Smooth muscle cell (in vitro differentiated cells): ENCODE measurements at regions not wholly inside any gene's neighbourhood (a gene's known extent, or its start where the extent isn't known, plus 50 kb on each side); places are given as distances from the start of the nearest gene placed in this dataset.

Experiments
- DNase-seq: peaks from one replicate; lab custom pipeline; 2025; ENCODE audit not compliant: unreplicated experiment; lab: John Stamatoyannopoulos, UW
- H2AFZ ChIP-seq: fragments of 200-600 bp; sonication (generic); 2 replicates; pipeline ENCODE4 v1.6.0; 2016; ENCODE audit warnings: antibody characterized with exemption, low read depth, mild to moderate bottlenecking
- H3F3A ChIP-seq: fragments of 200-600 bp; sonication (generic); 2 replicates; pipeline ENCODE4 v1.6.0; 2017; ENCODE audit warnings: antibody characterized with exemption, low read depth
- H3K27ac ChIP-seq: fragments of 200-600 bp; sonication (generic); 2 replicates; pipeline ENCODE4 v1.5.1; 2016; ENCODE audit warnings: low read depth, mild to moderate bottlenecking
- H3K27me3 ChIP-seq: fragments of 200-600 bp; sonication (generic); 2 replicates; pipeline ENCODE4 v1.6.1; 2016; ENCODE audit warnings: low read depth, mild to moderate bottlenecking
- H3K36me3 ChIP-seq: fragments of 200-600 bp; sonication (generic); 2 replicates; pipeline ENCODE4 v1.5.1; 2016; ENCODE audit warnings: low read depth
- H3K4me1 ChIP-seq: fragments of 200-600 bp; sonication (generic); 2 replicates; pipeline ENCODE4 v1.5.1; 2016; ENCODE audit warnings: low read depth
- H3K4me2 ChIP-seq: fragments of 200-600 bp; sonication (generic); 2 replicates; pipeline ENCODE4 v1.6.0; 2016; ENCODE audit warnings: mild to moderate bottlenecking
- H3K4me3 ChIP-seq: fragments of 200-600 bp; sonication (generic); 2 replicates; pipeline ENCODE4 v1.5.1; 2016; ENCODE audit warnings: mild to moderate bottlenecking
- H3K79me2 ChIP-seq: fragments of 200-600 bp; sonication (generic); 2 replicates; pipeline ENCODE4 v1.6.0; 2016; ENCODE audit warnings: low read depth, mild to moderate bottlenecking
- H3K9ac ChIP-seq: fragments of 200-600 bp; sonication (generic); 2 replicates; pipeline ENCODE4 v1.6.0; 2016; ENCODE audit warnings: low read depth
- H3K9me3 ChIP-seq: fragments of 200-600 bp; sonication (generic); replicated peaks from 2 replicates; pipeline ENCODE4 v1.5.1; 2016; ENCODE audit warnings: low read depth
- H4K20me1 ChIP-seq: fragments of 200-600 bp; sonication (generic); 2 replicates; pipeline ENCODE4 v1.6.0; 2016; ENCODE audit warnings: low read depth
- WGBS: methylation state at CpG from one replicate; pipeline ENCODE4 v1.1.7; 2016; ENCODE audit warnings: low lambda C conversion rate; 5-methylcytosine and 5-hydroxymethylcytosine counted together
- TF ChIP-seq, protein P1 (sequence below): fragments of 200-600 bp; sonication (generic); IDR thresholded peaks from 2 replicates; pipeline ENCODE4 v1.5.1; 2017; ENCODE audit warnings: borderline replicate concordance, mild to moderate bottlenecking, antibody characterized with exemption; ENCODE audit not compliant: insufficient read depth, poor library complexity, severe bottlenecking

DNA sequence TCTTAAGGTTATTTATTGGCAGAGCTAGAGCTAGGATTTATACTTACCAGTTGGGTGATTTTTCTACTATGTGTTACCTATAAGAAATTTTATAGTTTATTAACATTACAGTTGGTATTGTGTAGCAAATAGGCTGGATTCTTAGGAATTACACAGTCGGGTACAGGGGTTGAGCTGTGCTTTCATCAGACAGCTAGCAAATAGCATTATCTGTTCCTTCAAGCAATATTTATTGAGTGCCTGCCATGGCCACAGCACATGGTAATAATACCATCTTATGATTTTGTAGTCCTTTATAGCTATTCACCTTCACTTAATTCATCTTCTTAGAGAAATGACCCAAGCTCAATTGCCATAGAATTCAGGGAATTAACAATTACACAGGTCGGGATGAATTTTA is 109.4 kb upstream of the PACRGL start:
- Histone ChIP-seq H3K4me3 (no peak overlapping the region), H3K36me3 (no peaks in the 10 kb centered on the region), H3K27ac (no peak overlapping the region), H2AFZ (no peak overlapping the region), H3K79me2 (no peaks in the 10 kb centered on the region), H3K4me2 (no peak overlapping the region), H3K9me3 (no peaks in the 10 kb centered on the region), H3K9ac (no peak overlapping the region), H3F3A (no peaks in the 10 kb centered on the region), H4K20me1 (no peaks in the 10 kb centered on the region), H3K27me3 (no peaks in the 10 kb centered on the region), H3K4me1 (no peaks in the 10 kb centered on the region)
- TF ChIP-seq, protein P1, sequence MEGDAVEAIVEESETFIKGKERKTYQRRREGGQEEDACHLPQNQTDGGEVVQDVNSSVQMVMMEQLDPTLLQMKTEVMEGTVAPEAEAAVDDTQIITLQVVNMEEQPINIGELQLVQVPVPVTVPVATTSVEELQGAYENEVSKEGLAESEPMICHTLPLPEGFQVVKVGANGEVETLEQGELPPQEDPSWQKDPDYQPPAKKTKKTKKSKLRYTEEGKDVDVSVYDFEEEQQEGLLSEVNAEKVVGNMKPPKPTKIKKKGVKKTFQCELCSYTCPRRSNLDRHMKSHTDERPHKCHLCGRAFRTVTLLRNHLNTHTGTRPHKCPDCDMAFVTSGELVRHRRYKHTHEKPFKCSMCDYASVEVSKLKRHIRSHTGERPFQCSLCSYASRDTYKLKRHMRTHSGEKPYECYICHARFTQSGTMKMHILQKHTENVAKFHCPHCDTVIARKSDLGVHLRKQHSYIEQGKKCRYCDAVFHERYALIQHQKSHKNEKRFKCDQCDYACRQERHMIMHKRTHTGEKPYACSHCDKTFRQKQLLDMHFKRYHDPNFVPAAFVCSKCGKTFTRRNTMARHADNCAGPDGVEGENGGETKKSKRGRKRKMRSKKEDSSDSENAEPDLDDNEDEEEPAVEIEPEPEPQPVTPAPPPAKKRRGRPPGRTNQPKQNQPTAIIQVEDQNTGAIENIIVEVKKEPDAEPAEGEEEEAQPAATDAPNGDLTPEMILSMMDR = no peak
- 94% methylated on average over 2 of the region's 2 CpGs for WGBS
- DNase-seq = no peak

DNA sequence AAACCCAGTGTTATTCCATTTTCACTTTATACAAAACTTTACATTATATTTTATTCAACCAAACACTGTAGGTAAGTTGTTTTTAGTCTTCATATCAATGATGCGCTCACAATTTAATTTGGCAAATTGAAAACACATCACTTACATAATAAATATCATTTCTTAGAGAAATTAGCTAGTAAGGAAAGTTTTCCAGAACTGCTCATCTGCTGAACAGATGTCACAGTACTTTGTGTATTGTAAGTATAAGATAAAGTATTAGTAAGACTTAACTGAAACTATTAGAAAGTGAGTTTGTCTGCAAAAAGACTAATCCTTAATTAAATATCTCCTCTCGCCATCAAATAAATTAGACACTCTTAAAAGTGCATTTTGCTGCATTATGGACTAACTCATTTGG is 108.7 kb upstream of the PACRGL start:
- Histone ChIP-seq H3K4me1 (no peaks in the 10 kb centered on the region), H3K9me3 (no peaks in the 10 kb centered on the region), H3K4me3 (no peak overlapping the region), H4K20me1 (no peaks in the 10 kb centered on the region), H3F3A (no peaks in the 10 kb centered on the region), H2AFZ (no peak overlapping the region), H3K27ac (no peak overlapping the region), H3K27me3 (no peaks in the 10 kb centered on the region), H3K36me3 (no peaks in the 10 kb centered on the region), H3K79me2 (no peaks in the 10 kb centered on the region), H3K9ac (no peak overlapping the region), H3K4me2 (no peak overlapping the region)
- WGBS = 92% methylated on average over 2 of the region's 2 CpGs
- no peak for DNase-seq
- TF ChIP-seq, protein P1 = no peak

DNA sequence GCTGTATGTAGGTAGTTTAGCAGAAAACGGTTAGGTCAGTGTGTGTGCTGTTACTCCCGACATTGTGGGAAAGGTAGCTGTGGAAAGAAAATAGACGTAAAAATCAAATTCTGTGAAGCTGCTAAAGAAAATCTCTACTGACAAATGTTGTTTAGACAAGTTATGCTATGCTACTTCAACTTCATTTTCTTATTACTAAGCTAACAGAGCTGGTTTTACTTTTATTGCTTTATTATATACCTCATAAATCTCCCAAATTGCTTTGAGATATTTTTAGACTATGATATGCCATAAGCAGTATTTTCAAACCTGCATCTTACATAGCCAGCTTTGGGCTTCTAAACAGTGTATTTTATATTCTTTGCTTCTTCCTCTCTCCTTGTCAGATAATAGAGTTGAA is 108.2 kb upstream of the PACRGL start:
- WGBS = 93% methylated on average over 3 of the region's 3 CpGs
- no peaks in the 10 kb centered on the region for H3K36me3 ChIP-seq
- H3F3A ChIP-seq = no peaks in the 10 kb centered on the region
- no peaks in the 10 kb centered on the region for H3K9me3 ChIP-seq
- no peak overlapping the region for H3K4me3 ChIP-seq
- H2AFZ ChIP-seq = no peak overlapping the region
- no peak overlapping the region for H3K9ac ChIP-seq
- H4K20me1 ChIP-seq = no peaks in the 10 kb centered on the region
- TF ChIP-seq, protein P1 = no peak
- H3K4me2 ChIP-seq = no peak overlapping the region
- H3K27ac ChIP-seq = no peak overlapping the region
- H3K79me2 ChIP-seq = no peaks in the 10 kb centered on the region
- no peaks in the 10 kb centered on the region for H3K27me3 ChIP-seq
- H3K4me1 ChIP-seq = no peaks in the 10 kb centered on the region
- no peak for DNase-seq

DNA sequence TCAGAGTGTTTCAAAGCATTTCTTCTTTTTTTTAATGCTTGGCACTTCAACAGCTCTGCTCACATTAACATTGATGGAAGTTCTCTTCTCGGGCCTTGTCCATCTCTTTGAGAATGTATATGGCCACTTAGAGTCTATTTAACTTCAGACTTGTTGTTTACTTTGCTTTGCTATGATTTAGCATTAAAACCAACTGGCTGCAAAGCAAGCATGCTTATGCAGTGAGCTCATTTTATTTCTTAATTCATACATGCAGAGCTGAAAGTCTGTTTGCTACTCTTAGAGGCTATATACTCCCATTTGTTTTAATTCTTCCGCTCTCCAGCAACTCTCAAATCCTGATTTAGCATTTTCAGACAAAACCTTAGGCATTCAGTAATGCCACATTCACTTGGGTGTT is 107.6 kb upstream of the PACRGL start:
- no peak for DNase-seq
- no peaks in the 10 kb centered on the region for H3K36me3 ChIP-seq
- no peak overlapping the region for H3K4me3 ChIP-seq
- H2AFZ ChIP-seq = no peak overlapping the region
- no peaks in the 10 kb centered on the region for H3K79me2 ChIP-seq
- no peak overlapping the region for H3K27ac ChIP-seq
- H3K4me1 ChIP-seq = no peaks in the 10 kb centered on the region
- no peaks in the 10 kb centered on the region for H3F3A ChIP-seq
- H3K27me3 ChIP-seq = no peaks in the 10 kb centered on the region
- H4K20me1 ChIP-seq = no peaks in the 10 kb centered on the region
- TF ChIP-seq, protein P1 = no peak
- H3K4me2 ChIP-seq = no peak overlapping the region
- 79% methylated on average over 2 of the region's 2 CpGs for WGBS
- no peaks in the 10 kb centered on the region for H3K9me3 ChIP-seq
- H3K9ac ChIP-seq = no peak overlapping the region
